ENCODE measurements at regions not wholly inside any gene's neighbourhood (a gene's known extent, or its start where the extent isn't known, plus 50 kb on each side); places are given as distances from the start of the nearest gene placed in this dataset.
A peak's percentile ranks its signal among the peaks of the same experiment; 100 is the strongest.
"Not testable (repeated sequence)": the region's sequence is repeated elsewhere in the genome, so short reads cannot be mapped to it uniquely, and the experiment has no call there.

- no peak overlapping the region for H3K4me3 ChIP-seq (ENCODE audit: low read length)
- no peak for DNase-seq
- Mint-ChIP-seq H3K9me3 (peaks cover 11% of the 10 kb centered on the region), H3K27me3 (ENCODE audit: insufficient read depth) (peaks cover 9% of the 10 kb centered on the region), H3K4me1 (peaks cover 28% of the 10 kb centered on the region), H3K4me3 (no peak overlapping the region), H3K27ac (no peak overlapping the region), H3K36me3 (ENCODE audit: low read depth) (no peaks in the 10 kb centered on the region)
- TF ChIP-seq, protein P1, sequence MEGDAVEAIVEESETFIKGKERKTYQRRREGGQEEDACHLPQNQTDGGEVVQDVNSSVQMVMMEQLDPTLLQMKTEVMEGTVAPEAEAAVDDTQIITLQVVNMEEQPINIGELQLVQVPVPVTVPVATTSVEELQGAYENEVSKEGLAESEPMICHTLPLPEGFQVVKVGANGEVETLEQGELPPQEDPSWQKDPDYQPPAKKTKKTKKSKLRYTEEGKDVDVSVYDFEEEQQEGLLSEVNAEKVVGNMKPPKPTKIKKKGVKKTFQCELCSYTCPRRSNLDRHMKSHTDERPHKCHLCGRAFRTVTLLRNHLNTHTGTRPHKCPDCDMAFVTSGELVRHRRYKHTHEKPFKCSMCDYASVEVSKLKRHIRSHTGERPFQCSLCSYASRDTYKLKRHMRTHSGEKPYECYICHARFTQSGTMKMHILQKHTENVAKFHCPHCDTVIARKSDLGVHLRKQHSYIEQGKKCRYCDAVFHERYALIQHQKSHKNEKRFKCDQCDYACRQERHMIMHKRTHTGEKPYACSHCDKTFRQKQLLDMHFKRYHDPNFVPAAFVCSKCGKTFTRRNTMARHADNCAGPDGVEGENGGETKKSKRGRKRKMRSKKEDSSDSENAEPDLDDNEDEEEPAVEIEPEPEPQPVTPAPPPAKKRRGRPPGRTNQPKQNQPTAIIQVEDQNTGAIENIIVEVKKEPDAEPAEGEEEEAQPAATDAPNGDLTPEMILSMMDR (conservative IDR thresholded peaks at IDR 0.05): no peak
- no peak overlapping the region for H3K9ac ChIP-seq (ENCODE audit: extremely low read depth, low read length, poor library complexity, severe bottlenecking)
- WGBS, 2 experiments (ENCODE audit: insufficient coverage in 1 of 2, insufficient read length in 1 of 2): 94 to 100% methylated on average over 4 of the region's 4 CpGs
- H3K27ac ChIP-seq (ENCODE audit: low read depth, low read length): no peak overlapping the region
- no peaks in the 10 kb centered on the region for H3K36me3 ChIP-seq (ENCODE audit: control insufficient read depth, insufficient read depth, low read length)
- peaks cover 4% of the 10 kb centered on the region for H3K4me1 ChIP-seq (ENCODE audit: control insufficient read depth, insufficient read depth, low read length)
- H3K27me3 ChIP-seq (ENCODE audit: control insufficient read depth, insufficient read depth, low read length, poor library complexity, severe bottlenecking): no peaks in the 10 kb centered on the region
- peaks cover 11% of the 10 kb centered on the region for H3K9me3 ChIP-seq (ENCODE audit: control insufficient read depth, low read length)
These were observed 133.6 kb downstream of the KCNE4 start for GRCh38 chr2:223185638-223186037.

DNA sequence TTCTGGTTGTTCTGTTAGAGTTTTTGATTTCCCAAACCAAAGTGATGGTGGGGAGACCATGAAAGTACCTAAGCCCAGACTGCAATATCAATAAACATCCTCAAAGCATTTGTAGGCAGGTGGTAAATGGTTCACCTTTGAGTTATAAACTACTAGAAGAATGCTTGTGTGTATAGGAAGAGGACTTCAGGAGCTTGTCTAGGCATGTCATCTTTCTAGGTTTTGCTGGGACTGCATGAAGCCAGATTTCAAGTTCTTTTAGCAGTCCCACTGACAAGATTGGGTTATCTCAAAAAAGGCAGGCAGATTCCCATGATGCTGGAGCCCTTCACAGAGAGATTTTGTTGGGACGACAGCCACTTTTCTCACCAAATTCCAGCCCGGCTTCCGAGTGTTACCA lies 135.3 kb downstream of the KCNE4 start:
- H3K36me3 ChIP-seq (ENCODE audit: control insufficient read depth, insufficient read depth, low read length): no peaks in the 10 kb centered on the region
- H3K9ac ChIP-seq (ENCODE audit: extremely low read depth, low read length, poor library complexity, severe bottlenecking): no peak overlapping the region
- peaks cover 4% of the 10 kb centered on the region for H3K4me1 ChIP-seq (ENCODE audit: control insufficient read depth, insufficient read depth, low read length)
- H3K27ac ChIP-seq (ENCODE audit: low read depth, low read length): no peak overlapping the region
- 96 to 100% methylated on average over 1 to 3 of the region's 3 CpGs for WGBS, 2 experiments (ENCODE audit: insufficient coverage in 1 of 2, insufficient read length in 1 of 2)
- TF ChIP-seq, protein P1 (conservative IDR thresholded peaks at IDR 0.05): no peak
- DNase-seq: no peak
- Mint-ChIP-seq H3K4me1 (peaks cover 36% of the 10 kb centered on the region), H3K27ac (no peak overlapping the region), H3K9me3 (peaks cover 14% of the 10 kb centered on the region), H3K27me3 (ENCODE audit: insufficient read depth) (peaks cover 9% of the 10 kb centered on the region), H3K36me3 (ENCODE audit: low read depth) (peaks cover under 1% of the 10 kb centered on the region), H3K4me3 (no peak overlapping the region)
- H3K27me3 ChIP-seq (ENCODE audit: control insufficient read depth, insufficient read depth, low read length, poor library complexity, severe bottlenecking): no peaks in the 10 kb centered on the region
- H3K4me3 ChIP-seq (ENCODE audit: low read length): no peak overlapping the region
- no peaks in the 10 kb centered on the region for H3K9me3 ChIP-seq (ENCODE audit: control insufficient read depth, low read length)

DNA sequence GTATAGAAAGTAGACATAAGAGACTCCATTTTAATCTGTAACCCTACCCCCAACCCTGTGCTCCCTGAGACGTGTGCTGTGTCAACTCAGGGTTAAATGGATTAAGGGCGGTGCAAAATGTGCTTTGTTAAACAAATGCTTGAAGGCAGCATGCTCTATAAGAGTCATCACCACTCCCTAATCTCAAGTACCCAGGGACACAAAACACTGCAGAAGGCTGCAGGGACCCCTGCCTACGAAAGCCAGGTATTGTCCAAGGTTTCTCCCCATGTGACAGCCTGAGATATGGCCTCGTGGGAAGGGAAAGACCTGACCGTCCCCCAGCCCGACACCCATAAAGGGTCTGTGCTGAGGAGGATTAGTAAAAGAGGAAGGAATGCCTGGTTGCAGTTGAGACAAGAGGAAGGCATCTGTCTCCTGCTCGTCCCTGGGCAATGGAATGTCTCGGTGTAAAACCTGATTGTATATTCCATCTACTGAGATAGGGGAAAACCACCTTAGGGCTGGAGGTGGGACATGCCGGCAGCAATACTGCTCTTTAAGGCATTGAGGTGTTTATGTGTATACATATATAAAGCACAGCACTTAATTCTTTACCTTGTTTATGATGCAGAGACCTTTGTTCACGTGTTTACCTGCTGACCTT lies 138.7 kb downstream of the KCNE4 start:
- Mint-ChIP-seq H3K27ac (peak overlapping the region; percentile 78), H3K36me3 (ENCODE audit: low read depth) (peaks cover 28% of the 10 kb centered on the region), H3K4me1 (peaks cover 36% of the 10 kb centered on the region), H3K27me3 (ENCODE audit: insufficient read depth) (peaks cover 11% of the 10 kb centered on the region), H3K9me3 (peaks cover 49% of the 10 kb centered on the region)
- TF ChIP-seq, protein P1 (conservative IDR thresholded peaks at IDR 0.05): peak; percentile 35
- not testable (repeated sequence) for H3K36me3 ChIP-seq (ENCODE audit: control insufficient read depth, insufficient read depth, low read length); H3K4me3 ChIP-seq (ENCODE audit: low read length); H3K9ac ChIP-seq (ENCODE audit: extremely low read depth, low read length, poor library complexity, severe bottlenecking); H3K27me3 ChIP-seq (ENCODE audit: control insufficient read depth, insufficient read depth, low read length, poor library complexity, severe bottlenecking); H3K4me1 ChIP-seq (ENCODE audit: control insufficient read depth, insufficient read depth, low read length); H3K4me3 Mint-ChIP-seq; H3K27ac ChIP-seq (ENCODE audit: low read depth, low read length)
- WGBS, 2 experiments (ENCODE audit: insufficient coverage in 1 of 2, insufficient read length in 1 of 2): 52% methylated on average over 9 of the region's 10 CpGs; no CpG with 5 or more reads in 1 of the 2 experiments
- DNase-seq: peak; percentile 60
- peaks cover 22% of the 10 kb centered on the region for H3K9me3 ChIP-seq (ENCODE audit: control insufficient read depth, low read length)
